ENCODE measurements at regions not wholly inside any gene's neighbourhood (a gene's known extent, or its start where the extent isn't known, plus 50 kb on each side); places are given as distances from the start of the nearest gene placed in this dataset.

DNA sequence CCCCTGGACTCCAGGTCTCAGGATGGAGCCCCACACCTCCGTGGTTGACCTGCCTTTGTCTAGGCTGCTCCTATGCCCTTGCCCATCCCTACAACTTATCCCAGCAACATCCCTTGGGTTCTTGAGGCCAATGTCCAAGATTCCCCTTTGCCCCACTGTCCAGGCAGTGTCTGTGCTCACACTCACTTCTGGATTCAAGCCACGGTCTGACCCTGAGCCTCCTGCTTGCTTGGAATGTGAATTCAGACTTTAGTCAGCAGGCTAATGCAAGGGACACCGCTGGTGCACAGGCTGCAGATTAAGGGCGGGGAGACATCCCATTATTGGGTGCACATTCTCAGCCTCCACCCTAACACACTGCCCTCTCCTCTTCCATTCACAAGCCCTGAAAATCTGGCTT lies 154.1 kb downstream of the WNT5A start:
- no peak for TF ChIP-seq CREB1 (IDR thresholded peaks at IDR 0.05; ENCODE audit: low read depth)
- TF ChIP-seq DPF2 (IDR thresholded peaks at IDR 0.05) = no peak
- no peak for TF ChIP-seq SRF (IDR thresholded peaks at IDR 0.05; ENCODE audit: low read depth in 2 of 2, low read length in 2 of 2)
- no peak for TF ChIP-seq HDAC2 (IDR thresholded peaks at IDR 0.05)
- no peak for TF ChIP-seq TAF1 (IDR thresholded peaks at IDR 0.05; ENCODE audit: borderline replicate concordance, low read depth, low read length)
- no peak for TF ChIP-seq SMC3 (IDR thresholded peaks at IDR 0.05; ENCODE audit: borderline replicate concordance, low read length)
- TF ChIP-seq YY1 (IDR thresholded peaks at IDR 0.05; ENCODE audit: low read depth, low read length) = no peak
- TF ChIP-seq, protein P1, sequence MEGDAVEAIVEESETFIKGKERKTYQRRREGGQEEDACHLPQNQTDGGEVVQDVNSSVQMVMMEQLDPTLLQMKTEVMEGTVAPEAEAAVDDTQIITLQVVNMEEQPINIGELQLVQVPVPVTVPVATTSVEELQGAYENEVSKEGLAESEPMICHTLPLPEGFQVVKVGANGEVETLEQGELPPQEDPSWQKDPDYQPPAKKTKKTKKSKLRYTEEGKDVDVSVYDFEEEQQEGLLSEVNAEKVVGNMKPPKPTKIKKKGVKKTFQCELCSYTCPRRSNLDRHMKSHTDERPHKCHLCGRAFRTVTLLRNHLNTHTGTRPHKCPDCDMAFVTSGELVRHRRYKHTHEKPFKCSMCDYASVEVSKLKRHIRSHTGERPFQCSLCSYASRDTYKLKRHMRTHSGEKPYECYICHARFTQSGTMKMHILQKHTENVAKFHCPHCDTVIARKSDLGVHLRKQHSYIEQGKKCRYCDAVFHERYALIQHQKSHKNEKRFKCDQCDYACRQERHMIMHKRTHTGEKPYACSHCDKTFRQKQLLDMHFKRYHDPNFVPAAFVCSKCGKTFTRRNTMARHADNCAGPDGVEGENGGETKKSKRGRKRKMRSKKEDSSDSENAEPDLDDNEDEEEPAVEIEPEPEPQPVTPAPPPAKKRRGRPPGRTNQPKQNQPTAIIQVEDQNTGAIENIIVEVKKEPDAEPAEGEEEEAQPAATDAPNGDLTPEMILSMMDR (IDR thresholded peaks at IDR 0.05 in 2 of 3, conservative IDR thresholded peaks at IDR 0.05 in 1 of 3; ENCODE audit: control insufficient read depth in 2 of 3, extremely low read depth in 1 of 3, insufficient read depth in 1 of 3, low read depth in 3 of 3, low read length in 3 of 3) = no peak
- no peak for TF ChIP-seq HDGF (IDR thresholded peaks at IDR 0.05)
- no peak for TF ChIP-seq SMARCA5 (IDR thresholded peaks at IDR 0.05)
- no peak for TF ChIP-seq RBBP5 (conservative IDR thresholded peaks at IDR 0.05)

More for the DNA sequence above, 154.1 kb downstream of the WNT5A start:
- WGBS (ENCODE audit: insufficient coverage, insufficient replicate concordance, low lambda C conversion rate, missing lambda C conversion rate) = 3% methylated on average over 4 of the region's 4 CpGs
- no peaks in the 10 kb centered on the region for H3K36me3 ChIP-seq (ENCODE audit: control insufficient read depth in 2 of 2, insufficient read depth in 2 of 2, low read length in 1 of 2)
- ChIA-PET CTCF (no interaction called here), RAD21 (ENCODE audit: unreplicated experiment) (no interaction called here), POLR2A (no interaction called here), SMC1A (ENCODE audit: uncharacterized antibody, unreplicated experiment) (no interaction called here)
- no peak overlapping the region for H3K27ac ChIP-seq (ENCODE audit: control insufficient read depth, insufficient read depth)
- no peak overlapping the region for H3K4me2 ChIP-seq (ENCODE audit: control insufficient read depth, insufficient read depth)
- BruUV-seq (replicated peaks) = no TSS peak
- no peaks in the 10 kb centered on the region for H4K20me1 ChIP-seq (ENCODE audit: control insufficient read depth, insufficient read depth)
- H3K9ac ChIP-seq (ENCODE audit: control insufficient read depth, insufficient read depth, low read length) = no peak overlapping the region
- in situ Hi-C loops (cut with MboI) = no loop called here
- H2AFZ ChIP-seq (ENCODE audit: control insufficient read depth, low read depth, low read length) = no peak overlapping the region
- ATAC-seq = no peak
- H3K4me3 ChIP-seq = no peak overlapping the region
- no peaks in the 10 kb centered on the region for H3K9me3 ChIP-seq (replicated peaks; ENCODE audit: control insufficient read depth, insufficient read depth, low read length)
- H3K27me3 ChIP-seq (replicated peaks in 1 of 2; ENCODE audit: control insufficient read depth in 2 of 2, insufficient read depth in 2 of 2, low read length in 1 of 2) = peaks cover 0 to 1% of the 10 kb centered on the region in 2 experiments; a peak in 2 of 4 replicates
- intact Hi-C loops (cut with micrococcal nuclease; ENCODE audit: unreplicated experiment) = no loop called here
- no peak for DNase-seq (ENCODE audit: low read depth, low spot score)
- FAIRE-seq = no peak
- H3K4me1 ChIP-seq (ENCODE audit: control insufficient read depth, insufficient read depth, low read length) = no peaks in the 10 kb centered on the region
- H3K79me2 ChIP-seq (ENCODE audit: control insufficient read depth, insufficient read depth, low read length) = no peaks in the 10 kb centered on the region

All from GM12878 (cell line).